SK-N-SH (cell line): ENCODE measurements at regions not wholly inside any gene's neighbourhood (a gene's known extent, or its start where the extent isn't known, plus 50 kb on each side); places are given as distances from the start of the nearest gene placed in this dataset.
A peak's percentile ranks its signal among the peaks of the same experiment; 100 is the strongest.

Experiments
- CTCF ChIA-PET: fragments of 300-600, 350-600 bp; formaldehyde crosslinking; extraction: SDS; loops from one replicate; lab custom pipeline; 2021; lab: Yijun Ruan, JAX
- POLR2A ChIA-PET: fragments of 350-600 bp; sonication (Branson Sonifier 250); formaldehyde crosslinking; extraction: SDS; loops from one replicate; lab custom pipeline; 2020; ENCODE audit warnings: antibody characterized with exemption, inconsistent platforms; lab: Yijun Ruan, JAX
- DNase-seq: peaks from one replicate; pipeline ENCODE4 v3.0.0; 2012
- H2AFZ ChIP-seq: fragments of 200-600 bp; sonication (generic); 2 replicates; pipeline ENCODE4 v1.8.1; 2016; ENCODE audit warnings: antibody characterized with exemption, mild to moderate bottlenecking, low read depth
- H3F3A ChIP-seq: fragments of 200-600 bp; sonication (generic); replicated peaks from 2 replicates; pipeline ENCODE3; 2016; ENCODE audit warnings: antibody characterized with exemption, mild to moderate bottlenecking; ENCODE audit not compliant: insufficient read depth
- H3K27ac ChIP-seq, 2 experiments: fragments of 200-500 bp in 1 of 2; fragments of 200-600 bp in 1 of 2; sonication (Bioruptor generic) in 1 of 2; sonication (generic), shearing (Covaris generic) in 1 of 2; 2 replicates each; pipeline versions ENCODE4 v1.5.1 to v1.6.1; 2014 to 2016; ENCODE audit warnings: low read depth in 2 of 2, inconsistent platforms in 1 of 2, low read length in 1 of 2, mild to moderate bottlenecking in 1 of 2, mixed read lengths in 1 of 2
- H3K27me3 ChIP-seq: fragments of 200-600 bp; sonication (generic), shearing (Covaris generic); 2 replicates; pipeline ENCODE4 v1.6.1; 2016; ENCODE audit warnings: mixed run types; ENCODE audit not compliant: insufficient read depth
- H3K36me3 ChIP-seq, 2 experiments: fragments of 200-500 bp in 1 of 2; fragments of 200-600 bp in 1 of 2; sonication (Bioruptor generic) in 1 of 2; sonication (generic) in 1 of 2; replicated peaks in 1 of 2; 2 replicates each; pipeline versions ENCODE3 to v1.5.1; 2014 to 2016; ENCODE audit warnings: low read length in 1 of 2, mild to moderate bottlenecking in 1 of 2; ENCODE audit not compliant: insufficient read depth in 2 of 2, control insufficient read depth in 1 of 2
- H3K4me1 ChIP-seq, 2 experiments: fragments of 200-500 bp in 1 of 2; fragments of 200-600 bp in 1 of 2; sonication (Bioruptor generic) in 1 of 2; sonication (generic), shearing (Covaris generic) in 1 of 2; 2 replicates each; pipeline versions ENCODE4 v1.5.1 to v1.6.1; 2014 to 2016; ENCODE audit warnings: low read depth in 1 of 2, low read length in 1 of 2, mixed run types in 1 of 2; ENCODE audit not compliant: insufficient read depth in 2 of 2, control insufficient read depth in 1 of 2
- H3K4me2 ChIP-seq: fragments of 200-600 bp; sonication (generic), shearing (Covaris generic); 2 replicates; pipeline ENCODE4 v1.6.1; 2017; ENCODE audit warnings: mixed run types
- H3K4me3 ChIP-seq, 2 experiments: fragments of 200-500 bp in 1 of 2; fragments of 200-600 bp in 1 of 2; sonication (Bioruptor generic) in 1 of 2; sonication (generic), shearing (Covaris generic) in 1 of 2; 2 replicates each; pipeline versions ENCODE4 v1.5.1 to v1.8.1; 2014 to 2016; ENCODE audit warnings: low read depth in 2 of 2, inconsistent platforms in 1 of 2, low read length in 1 of 2, mild to moderate bottlenecking in 1 of 2, mixed read lengths in 1 of 2, moderate library complexity in 1 of 2
- H3K79me2 ChIP-seq: fragments of 200-600 bp; sonication (generic); 2 replicates; pipeline ENCODE4 v1.8.1; 2017; ENCODE audit warnings: mild to moderate bottlenecking; ENCODE audit not compliant: insufficient read depth
- H3K9ac ChIP-seq: fragments of 200-600 bp; sonication (generic); 2 replicates; pipeline ENCODE4 v1.6.1; 2017; ENCODE audit warnings: mixed run types
- H3K9me2 ChIP-seq: fragments of 200-600 bp; sonication (generic); 2 replicates; pipeline ENCODE4 v1.6.1; 2017; ENCODE audit warnings: mixed run types
- H3K9me3 ChIP-seq: fragments of 200-600 bp; sonication (generic); 2 replicates; pipeline ENCODE4 v1.6.1; 2017; ENCODE audit warnings: mixed run types, mild to moderate bottlenecking, moderate library complexity
- H4K20me1 ChIP-seq: fragments of 200-600 bp; sonication (generic); 2 replicates; pipeline ENCODE4 v1.6.1; 2017; ENCODE audit warnings: mild to moderate bottlenecking, mixed run types; ENCODE audit not compliant: insufficient read depth
- CTCF ChIP-seq: fragments of 200-600 bp; sonication (generic); IDR thresholded peaks from 2 replicates; pipeline ENCODE4 v1.6.1; 2017; ENCODE audit warnings: antibody characterized with exemption, mild to moderate bottlenecking, moderate library complexity
- ELF1 ChIP-seq: IDR thresholded peaks from 2 replicates; pipeline ENCODE4 v1.4.0; 2012
- EP300 ChIP-seq, 2 experiments: IDR thresholded peaks; 2 replicates each; pipeline versions ENCODE4 v1.4.0 to v1.6.1; 2012; ENCODE audit warnings: borderline replicate concordance in 1 of 2, low read depth in 1 of 2, low read length in 1 of 2
- FOSL2 ChIP-seq: IDR thresholded peaks from 2 replicates; pipeline ENCODE4 v1.4.0; 2012; ENCODE audit warnings: low read depth, mild to moderate bottlenecking, moderate library complexity, borderline replicate concordance
- FOXJ3 ChIP-seq: sonication (generic); formaldehyde crosslinking; IDR thresholded peaks from 2 replicates; pipeline ENCODE4 v1.5.1; 2020; ENCODE audit warnings: mild to moderate bottlenecking, missing genetic modification reagents
- FOXM1 ChIP-seq: IDR thresholded peaks from 2 replicates; pipeline ENCODE4 v1.4.0; 2012; ENCODE audit warnings: low read depth, mild to moderate bottlenecking
- JUND ChIP-seq: IDR thresholded peaks from 2 replicates; pipeline ENCODE4 v1.4.0; 2012
- MAX ChIP-seq: IDR thresholded peaks from 2 replicates; pipeline ENCODE4 v1.4.0; 2012; ENCODE audit warnings: low read depth
- MEF2A ChIP-seq: IDR thresholded peaks from 2 replicates; pipeline ENCODE4 v1.4.0; 2012; ENCODE audit warnings: low read depth, borderline replicate concordance
- MXI1 ChIP-seq: IDR thresholded peaks from 2 replicates; pipeline ENCODE4 v1.6.1; 2012; ENCODE audit warnings: mild to moderate bottlenecking, low read depth, low read length, improper control_type of control experiment
- NFIC ChIP-seq: IDR thresholded peaks from 2 replicates; pipeline ENCODE4 v1.4.0; 2012; ENCODE audit warnings: borderline replicate concordance
- NRF1 ChIP-seq: IDR thresholded peaks from 2 replicates; pipeline ENCODE4 v1.6.1; 2012; ENCODE audit warnings: low read depth, mild to moderate bottlenecking, low read length
- POLR2AphosphoS5 ChIP-seq: IDR thresholded peaks from 2 replicates; pipeline ENCODE4 v1.6.1; 2012; ENCODE audit warnings: low read depth, low read length
- RCOR1 ChIP-seq: fragments of 150-350 bp; IDR thresholded peaks from 2 replicates; pipeline ENCODE4 v1.6.1; 2017; ENCODE audit warnings: antibody characterized with exemption, low read length
- REST ChIP-seq: IDR thresholded peaks from 2 replicates; pipeline ENCODE4 v1.6.1; 2012; ENCODE audit warnings: mild to moderate bottlenecking, low read depth, low read length, moderate library complexity
- RFX5 ChIP-seq: IDR thresholded peaks from 2 replicates; pipeline ENCODE4 v1.6.1; 2012; ENCODE audit warnings: mild to moderate bottlenecking, improper control_type of control experiment, low read length
- RXRA ChIP-seq: IDR thresholded peaks from 2 replicates; pipeline ENCODE4 v1.4.0; 2012; ENCODE audit warnings: low read depth, mild to moderate bottlenecking, borderline replicate concordance
- TAF1 ChIP-seq: IDR thresholded peaks from 2 replicates; pipeline ENCODE4 v1.6.1; 2012; ENCODE audit warnings: low read depth, mild to moderate bottlenecking, low read length, moderate library complexity, borderline replicate concordance
- TCF12 ChIP-seq: IDR thresholded peaks from 2 replicates; pipeline ENCODE4 v1.4.0; 2012
- TEAD4 ChIP-seq: IDR thresholded peaks from 2 replicates; pipeline ENCODE4 v1.4.0; 2012; ENCODE audit warnings: mild to moderate bottlenecking, borderline replicate concordance; ENCODE audit not compliant: insufficient read depth
- USF1 ChIP-seq: IDR thresholded peaks from 2 replicates; pipeline ENCODE4 v1.4.0; 2012; ENCODE audit warnings: low read depth, borderline replicate concordance
- USF2 ChIP-seq: fragments of 150-350 bp; IDR thresholded peaks from 2 replicates; pipeline ENCODE4 v1.6.1; 2017; ENCODE audit warnings: antibody characterized with exemption, low read length, low read depth, borderline replicate concordance
- WGBS: methylation state at CpG from one replicate; pipeline ENCODE4 v1.1.6; 2017; ENCODE audit warnings: low lambda C conversion rate; 5-methylcytosine and 5-hydroxymethylcytosine counted together
- TF ChIP-seq, protein P1 (sequence below): IDR thresholded peaks from 2 replicates; pipeline ENCODE4 v1.4.0; 2012; ENCODE audit warnings: low read depth, borderline replicate concordance
- TF ChIP-seq, protein P2 (sequence below): IDR thresholded peaks from 2 replicates; pipeline ENCODE4; 2012

GRCh38 chr6:25172819-25173218 lies 106.4 kb upstream of the CARMIL1 start:
- Histone ChIP-seq H3K9me3 (no peaks in the 10 kb centered on the region), H3K4me3 (no peak overlapping the region), H2AFZ (peak overlapping the region; percentile 11), H3K27me3 (no peaks in the 10 kb centered on the region)
- CTCF ChIA-PET = no interaction called here
- peak; percentile 58; the same call in 1 of the 2 replicates for TF ChIP-seq MEF2A
- TF ChIP-seq TCF12 = peak; percentile 87
- peak; percentile 36 for TF ChIP-seq MAX
- TF ChIP-seq CTCF = no peak
- no peak for TF ChIP-seq RCOR1
- TF ChIP-seq, protein P1, sequence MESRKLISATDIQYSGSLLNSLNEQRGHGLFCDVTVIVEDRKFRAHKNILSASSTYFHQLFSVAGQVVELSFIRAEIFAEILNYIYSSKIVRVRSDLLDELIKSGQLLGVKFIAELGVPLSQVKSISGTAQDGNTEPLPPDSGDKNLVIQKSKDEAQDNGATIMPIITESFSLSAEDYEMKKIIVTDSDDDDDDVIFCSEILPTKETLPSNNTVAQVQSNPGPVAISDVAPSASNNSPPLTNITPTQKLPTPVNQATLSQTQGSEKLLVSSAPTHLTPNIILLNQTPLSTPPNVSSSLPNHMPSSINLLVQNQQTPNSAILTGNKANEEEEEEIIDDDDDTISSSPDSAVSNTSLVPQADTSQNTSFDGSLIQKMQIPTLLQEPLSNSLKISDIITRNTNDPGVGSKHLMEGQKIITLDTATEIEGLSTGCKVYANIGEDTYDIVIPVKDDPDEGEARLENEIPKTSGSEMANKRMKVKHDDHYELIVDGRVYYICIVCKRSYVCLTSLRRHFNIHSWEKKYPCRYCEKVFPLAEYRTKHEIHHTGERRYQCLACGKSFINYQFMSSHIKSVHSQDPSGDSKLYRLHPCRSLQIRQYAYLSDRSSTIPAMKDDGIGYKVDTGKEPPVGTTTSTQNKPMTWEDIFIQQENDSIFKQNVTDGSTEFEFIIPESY = 0 out of 2 replicates have a peak, but pooled peaks have one; percentile 55
- TF ChIP-seq REST = no peak
- no peak for TF ChIP-seq USF2
- TF ChIP-seq NFIC = peak; percentile 89
- TF ChIP-seq ELF1 = no peak
- TF ChIP-seq, protein P2, sequence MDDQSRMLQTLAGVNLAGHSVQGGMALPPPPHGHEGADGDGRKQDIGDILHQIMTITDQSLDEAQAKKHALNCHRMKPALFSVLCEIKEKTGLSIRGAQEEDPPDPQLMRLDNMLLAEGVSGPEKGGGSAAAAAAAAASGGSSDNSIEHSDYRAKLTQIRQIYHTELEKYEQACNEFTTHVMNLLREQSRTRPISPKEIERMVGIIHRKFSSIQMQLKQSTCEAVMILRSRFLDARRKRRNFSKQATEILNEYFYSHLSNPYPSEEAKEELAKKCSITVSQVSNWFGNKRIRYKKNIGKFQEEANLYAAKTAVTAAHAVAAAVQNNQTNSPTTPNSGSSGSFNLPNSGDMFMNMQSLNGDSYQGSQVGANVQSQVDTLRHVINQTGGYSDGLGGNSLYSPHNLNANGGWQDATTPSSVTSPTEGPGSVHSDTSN = peak; percentile 86
- peak; percentile 19 to 95; a peak in 3 of 4 replicates for TF ChIP-seq EP300 (IDR thresholded peaks at IDR 0.05; ENCODE audit: borderline replicate concordance in 1 of 2, low read depth in 1 of 2, low read length in 1 of 2)
- no peak for TF ChIP-seq RFX5
- no peak for TF ChIP-seq FOXJ3 (CRISPR knock-in tag)
- peak; percentile 87; the same call in 1 of the 2 replicates for TF ChIP-seq TEAD4
- TF ChIP-seq USF1 = no peak
- TF ChIP-seq POLR2AphosphoS5 = peak; percentile 71
- peak; percentile 82 for TF ChIP-seq RXRA
- no peak for TF ChIP-seq MXI1
- TF ChIP-seq JUND = peak; percentile 62
- peak; percentile 70; the same call in 1 of the 2 replicates for TF ChIP-seq FOSL2
- TF ChIP-seq TAF1 = 0 out of 2 replicates have a peak, but pooled peaks have one; percentile 31
- peak; percentile 82 for TF ChIP-seq FOXM1
- no peak for TF ChIP-seq NRF1
- TF ChIP-seq, all 33 proteins: peak for 14
- Histone ChIP-seq H3K9ac (peak overlapping the region; percentile 42; the same call in 1 of the 2 replicates), H4K20me1 (no peaks in the 10 kb centered on the region), H3F3A (peaks cover 37% of the 10 kb centered on the region), H3K9me2 (no peaks in the 10 kb centered on the region), H3K27ac (peak overlapping the region; percentile 88 to 96), H3K79me2 (no peaks in the 10 kb centered on the region), H3K4me2 (peak overlapping the region; percentile 46; the same call in 1 of the 2 replicates), H3K4me1 (peaks cover 13 to 28% of the 10 kb centered on the region in 2 experiments), H3K36me3 (no peaks in the 10 kb centered on the region)
- POLR2A ChIA-PET = no interaction called here
- 8% methylated on average over 3 of the region's 3 CpGs for WGBS
- no peak for DNase-seq
